Spleen (tissue), 7 donors: ENCODE measurements at regions not wholly inside any gene's neighbourhood (a gene's known extent, or its start where the extent isn't known, plus 50 kb on each side); places are given as distances from the start of the nearest gene placed in this dataset.

Experiments used
- POLR2A ChIP-seq, 3 donors: fragments of 450-650 bp; IDR thresholded peaks; one replicate each; pipeline ENCODE4 v1.5.1; 2017; ENCODE audit warnings: antibody characterized with exemption in 3 of 3, mild to moderate bottlenecking in 1 of 3
- POLR2AphosphoS5 ChIP-seq, 3 donors: sonication (generic); formaldehyde crosslinking; IDR thresholded peaks; one replicate each; pipeline ENCODE4 v1.5.1; 2017; ENCODE audit warnings: antibody characterized with exemption in 3 of 3
- TF ChIP-seq, protein P1 (sequence below), 11 experiments: fragments of 200-600 bp in 7 of 11; fragments of 450-650 bp in 4 of 11; sonication (generic) in 4 of 11; IDR thresholded peaks in 8 of 11; conservative IDR thresholded peaks in 3 of 11; 1 replicate in 7 of 11; 2 replicates in 4 of 11; pipeline versions ENCODE4 v1.4.0 to v1.8.0; 2016 to 2021; ENCODE audit warnings: antibody characterized with exemption in 11 of 11, inconsistent platforms in 4 of 11, mild to moderate bottlenecking in 1 of 11
- donor health status: DM: no; HTN: no; CAD: no; lungs with moderate emphysema.
- donor health status: DM: no; HTN: no; CAD: no.
- donor health status: DM: no; HTN: no; CAD: no.

DNA sequence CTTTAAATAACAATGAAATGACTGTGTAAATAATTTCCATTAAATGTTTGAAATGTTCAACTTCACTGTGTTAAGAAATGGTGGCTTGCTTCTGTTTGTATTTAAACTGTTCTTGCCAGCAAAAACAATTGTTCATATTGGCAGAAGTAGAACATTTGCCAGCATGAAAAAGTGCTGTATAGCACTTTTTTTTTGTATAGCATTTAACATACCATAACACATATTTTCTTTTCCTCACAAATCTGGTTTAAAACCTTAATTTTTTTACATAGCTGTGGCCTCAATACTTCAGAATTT lies 94.1 kb downstream of the COX18 start:
- TF ChIP-seq, protein P1, sequence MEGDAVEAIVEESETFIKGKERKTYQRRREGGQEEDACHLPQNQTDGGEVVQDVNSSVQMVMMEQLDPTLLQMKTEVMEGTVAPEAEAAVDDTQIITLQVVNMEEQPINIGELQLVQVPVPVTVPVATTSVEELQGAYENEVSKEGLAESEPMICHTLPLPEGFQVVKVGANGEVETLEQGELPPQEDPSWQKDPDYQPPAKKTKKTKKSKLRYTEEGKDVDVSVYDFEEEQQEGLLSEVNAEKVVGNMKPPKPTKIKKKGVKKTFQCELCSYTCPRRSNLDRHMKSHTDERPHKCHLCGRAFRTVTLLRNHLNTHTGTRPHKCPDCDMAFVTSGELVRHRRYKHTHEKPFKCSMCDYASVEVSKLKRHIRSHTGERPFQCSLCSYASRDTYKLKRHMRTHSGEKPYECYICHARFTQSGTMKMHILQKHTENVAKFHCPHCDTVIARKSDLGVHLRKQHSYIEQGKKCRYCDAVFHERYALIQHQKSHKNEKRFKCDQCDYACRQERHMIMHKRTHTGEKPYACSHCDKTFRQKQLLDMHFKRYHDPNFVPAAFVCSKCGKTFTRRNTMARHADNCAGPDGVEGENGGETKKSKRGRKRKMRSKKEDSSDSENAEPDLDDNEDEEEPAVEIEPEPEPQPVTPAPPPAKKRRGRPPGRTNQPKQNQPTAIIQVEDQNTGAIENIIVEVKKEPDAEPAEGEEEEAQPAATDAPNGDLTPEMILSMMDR (IDR thresholded peaks at IDR 0.05 in 8 of 11, conservative IDR thresholded peaks at IDR 0.05 in 3 of 11): no peak
- TF ChIP-seq POLR2AphosphoS5 (IDR thresholded peaks at IDR 0.05) (no peak), POLR2A (IDR thresholded peaks at IDR 0.05) (no peak)
